GM21447 (cell line): ENCODE measurements at regions not wholly inside any gene's neighbourhood (a gene's known extent, or its start where the extent isn't known, plus 50 kb on each side); places are given as distances from the start of the nearest gene placed in this dataset.
A peak's percentile ranks its signal among the peaks of the same experiment; 100 is the strongest.

Experiments used
- ATAC-seq: cut with Tn5 transposase; IDR thresholded peaks from one replicate; pipeline ENCODE4 v1.9.1; 2021; ENCODE audit not compliant: unreplicated experiment

GRCh38 chr2:134135793-134136192 is 118.1 kb upstream of the MGAT5 start:
- ATAC-seq = no peak

- no peak for ATAC-seq
Measured at GRCh38 chr2:134136731-134137130, 117.1 kb upstream of the MGAT5 start.

- no peak for ATAC-seq
Measured at GRCh38 chr2:134137182-134137611, 116.7 kb upstream of the MGAT5 start.

- no peak for ATAC-seq
Measured at GRCh38 chr2:134138115-134138514, 115.8 kb upstream of the MGAT5 start.

- ATAC-seq = no peak
Measured at GRCh38 chr2:134139611-134140010, 114.3 kb upstream of the MGAT5 start.

GRCh38 chr2:134140251-134140661 is 113.6 kb upstream of the MGAT5 start:
- ATAC-seq = no peak

- ATAC-seq = no peak
Measured at GRCh38 chr2:134141598-134142340, 112.1 kb upstream of the MGAT5 start.

- ATAC-seq = no peak
Measured at GRCh38 chr2:134142341-134142738, 111.5 kb upstream of the MGAT5 start.

- ATAC-seq = no peak
Measured at GRCh38 chr2:134142903-134143302, 111.0 kb upstream of the MGAT5 start.

GRCh38 chr2:134143568-134143967 is 110.3 kb upstream of the MGAT5 start:
- no peak for ATAC-seq

- no peak for ATAC-seq
Measured at GRCh38 chr2:134144081-134144596, 109.7 kb upstream of the MGAT5 start.

GRCh38 chr2:134144651-134145050 is 109.2 kb upstream of the MGAT5 start:
- no peak for ATAC-seq

- ATAC-seq = no peak
Measured at GRCh38 chr2:134145519-134145918, 108.4 kb upstream of the MGAT5 start.

- ATAC-seq = peak; percentile 28
Measured at GRCh38 chr2:134146161-134146560, 107.7 kb upstream of the MGAT5 start.

- peak; percentile 45 for ATAC-seq
Measured at GRCh38 chr2:134146620-134147019, 107.3 kb upstream of the MGAT5 start.

- no peak for ATAC-seq
Measured at GRCh38 chr2:134148172-134148571, 105.7 kb upstream of the MGAT5 start.

GRCh38 chr2:134148843-134149472 is 104.9 kb upstream of the MGAT5 start:
- ATAC-seq = no peak

- ATAC-seq = no peak
Measured at GRCh38 chr2:134149904-134150303, 104.0 kb upstream of the MGAT5 start.

- ATAC-seq = no peak
Measured at GRCh38 chr2:134150760-134151159, 103.1 kb upstream of the MGAT5 start.

GRCh38 chr2:134152045-134153010 is 101.5 kb upstream of the MGAT5 start:
- no peak for ATAC-seq

- no peak for ATAC-seq
Measured at GRCh38 chr2:134153294-134153880, 100.5 kb upstream of the MGAT5 start.
